HG03103 (cell line): ENCODE measurements at regions not wholly inside any gene's neighbourhood (a gene's known extent, or its start where the extent isn't known, plus 50 kb on each side); places are given as distances from the start of the nearest gene placed in this dataset.

ENCODE experiments used
- ATAC-seq: cut with Tn5 transposase; IDR thresholded peaks from one replicate; pipeline ENCODE4 v1.9.1; 2021; ENCODE audit warnings: low read depth; ENCODE audit not compliant: unreplicated experiment

DNA sequence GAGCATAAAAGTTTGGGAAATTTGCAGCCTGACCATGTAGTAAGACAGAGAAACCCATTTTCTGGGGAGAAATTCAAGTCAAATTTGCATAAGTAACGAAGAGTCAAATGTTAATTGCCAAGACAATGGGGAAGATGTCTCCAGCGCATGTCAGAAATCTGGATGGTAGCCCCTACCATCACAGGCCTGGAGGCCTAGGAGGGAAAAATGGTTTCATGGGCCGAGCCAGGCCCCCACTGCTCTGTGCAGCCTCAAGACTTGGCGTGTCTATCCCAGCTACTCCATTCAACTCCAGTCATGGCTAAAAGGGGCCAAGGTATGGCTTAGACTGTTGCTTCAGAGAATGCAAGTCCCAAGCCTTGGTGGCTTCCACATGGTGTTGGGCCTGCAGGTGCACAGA, 269.8 kb downstream of the RFC3 start:
- no peak for ATAC-seq

DNA sequence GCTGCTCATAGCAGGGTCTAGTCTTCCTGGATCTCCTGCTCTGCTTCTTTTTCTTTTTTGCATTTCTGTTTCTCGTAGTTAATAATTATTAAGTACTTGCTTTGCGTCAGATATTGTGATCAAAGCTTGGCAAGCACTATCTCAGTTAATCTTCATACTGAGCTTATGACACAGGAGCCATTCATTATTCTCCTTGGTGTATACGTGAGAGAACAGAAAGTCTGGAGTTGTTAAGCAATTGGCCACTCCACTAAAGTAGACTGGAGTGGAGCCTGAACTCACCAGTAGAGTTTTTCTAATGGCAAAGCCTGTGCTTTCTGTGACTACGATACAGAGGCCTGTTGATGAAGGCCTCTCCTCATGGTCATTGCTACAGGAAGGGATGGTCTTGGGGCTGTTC, 285.9 kb downstream of the RFC3 start:
- no peak for ATAC-seq

- no peak for ATAC-seq
Measured at GRCh38 chr13:34104853-34105252, 286.9 kb downstream of the RFC3 start.

DNA sequence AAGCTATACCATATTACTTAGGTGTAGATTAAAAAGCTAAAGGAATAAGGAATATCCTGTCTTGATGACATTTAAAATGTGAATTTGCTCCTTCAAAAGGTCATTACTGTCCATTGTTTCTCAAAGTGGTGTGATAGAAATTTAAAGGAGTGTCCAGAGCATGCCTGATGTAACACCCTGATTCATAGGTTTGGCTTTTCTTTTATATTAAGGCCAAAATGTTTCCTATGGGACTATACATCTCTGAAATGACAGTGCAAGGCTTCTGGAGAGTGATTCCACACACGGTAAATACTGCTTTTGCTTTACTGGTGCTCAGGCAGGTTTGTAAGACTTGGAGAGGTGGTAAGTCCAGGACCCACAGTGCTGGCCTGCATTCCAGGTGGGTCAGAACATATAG, 289.9 kb downstream of the RFC3 start:
- no peak for ATAC-seq

- no peak for ATAC-seq
Measured at GRCh38 chr13:34108410-34108809, 290.5 kb downstream of the RFC3 start.

DNA sequence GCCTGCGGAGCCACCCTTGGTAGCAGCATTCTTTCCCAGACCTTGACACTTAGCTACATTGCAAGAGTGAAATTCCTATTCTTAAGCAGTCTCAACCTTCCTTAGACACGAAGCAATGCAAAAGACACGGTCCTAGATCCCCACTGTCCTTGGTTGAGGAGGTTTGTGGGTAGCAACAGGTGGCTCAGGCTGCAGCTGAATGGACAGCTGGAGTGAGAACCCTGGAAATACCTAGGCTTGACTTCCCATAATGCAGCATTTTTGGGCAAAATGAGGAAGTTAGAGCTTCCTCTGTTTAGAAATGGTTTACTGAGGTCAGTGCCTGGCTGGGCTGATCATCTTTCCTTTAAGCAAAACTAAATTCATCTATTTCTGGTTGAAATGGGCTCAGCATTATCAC, 296.6 kb downstream of the RFC3 start:
- no peak for ATAC-seq

- ATAC-seq, result no peak
Measured at GRCh38 chr13:34116651-34117050, 298.7 kb downstream of the RFC3 start.

DNA sequence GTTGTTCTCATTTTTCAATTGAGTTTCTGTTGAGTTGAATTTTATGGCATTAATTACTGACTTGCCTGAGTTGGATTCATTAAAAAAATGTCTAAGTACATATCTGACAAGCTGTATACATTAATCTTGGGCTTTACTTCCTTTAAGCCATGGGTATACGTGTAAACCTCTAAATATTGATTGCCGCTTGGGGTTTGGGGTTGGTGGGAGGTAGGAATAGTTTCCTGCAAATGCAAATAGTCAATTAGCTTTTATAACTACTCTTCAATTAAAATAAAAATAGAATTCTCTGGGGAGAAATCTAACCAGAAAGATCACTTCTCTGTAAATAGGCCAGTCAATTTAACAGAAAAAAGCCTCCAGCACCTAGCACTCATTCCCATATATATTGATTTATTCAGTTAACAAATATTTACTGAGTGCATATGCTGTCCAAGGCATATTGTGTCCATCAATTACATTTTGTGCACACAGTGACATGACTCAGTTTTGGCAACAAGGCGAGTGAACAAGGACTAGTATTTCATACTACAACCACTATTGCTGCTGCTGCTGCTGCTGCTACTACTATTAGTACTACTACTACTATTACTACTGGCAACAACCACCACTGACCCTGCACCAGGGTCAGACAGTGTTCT, 306.8 kb downstream of the RFC3 start:
- ATAC-seq, result no peak

DNA sequence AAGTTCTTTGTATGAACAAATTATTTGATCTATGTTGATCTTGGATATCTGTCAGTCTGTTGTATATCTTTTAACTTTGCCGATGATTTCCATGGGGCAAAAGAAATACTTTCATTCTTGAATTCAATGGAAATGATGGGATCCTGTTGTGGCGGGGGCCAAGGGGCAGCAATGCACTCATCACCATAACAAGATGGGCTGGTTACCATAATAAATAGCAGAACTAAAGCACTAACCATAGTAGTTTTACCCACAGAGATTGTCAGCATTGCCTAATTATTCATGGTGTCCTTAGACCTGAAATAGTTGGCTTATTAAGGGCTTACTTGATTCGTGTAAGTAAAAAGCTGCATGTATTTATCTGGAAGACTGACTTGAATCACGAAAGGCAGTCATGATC, 309.6 kb downstream of the RFC3 start:
- no peak for ATAC-seq

- no peak for ATAC-seq
Measured at GRCh38 chr13:34128661-34129060, 310.7 kb downstream of the RFC3 start.

DNA sequence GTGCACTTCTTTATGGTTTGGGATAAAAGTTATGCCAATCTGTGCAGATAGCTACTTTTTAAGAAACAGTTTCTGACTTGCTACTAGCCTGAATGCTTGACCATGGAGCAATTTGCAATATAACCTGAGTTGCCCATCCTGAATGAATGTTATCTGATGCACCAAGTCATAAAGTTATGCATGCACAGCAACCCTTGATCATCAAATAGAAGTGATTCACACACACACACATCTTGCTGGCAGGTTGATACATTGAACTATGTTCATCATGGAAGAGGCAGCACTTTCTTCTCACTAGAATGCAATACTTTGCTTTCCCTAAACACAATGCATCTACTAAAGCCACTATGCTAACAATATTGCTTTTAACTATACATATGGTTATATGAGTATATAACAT, 311.5 kb downstream of the RFC3 start:
- no peak for ATAC-seq

DNA sequence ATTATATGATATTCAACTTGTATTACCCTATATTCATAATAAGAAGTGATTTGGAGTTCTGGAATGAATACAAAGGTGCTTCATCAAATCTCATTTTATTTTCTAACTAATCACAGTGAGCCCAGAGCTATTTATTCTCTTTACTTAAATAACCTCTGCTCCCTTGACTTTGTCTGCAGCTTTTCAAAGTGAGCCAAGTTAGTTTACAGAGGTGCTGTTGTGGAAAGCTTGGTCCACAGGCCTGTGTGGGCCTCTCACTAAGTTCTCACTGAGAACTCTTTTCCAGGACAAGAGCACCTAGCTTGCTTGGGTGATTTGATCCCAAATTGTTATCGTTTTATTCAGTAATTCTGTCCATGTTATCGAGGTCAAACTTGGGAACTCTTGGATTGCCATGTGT, 319.3 kb downstream of the RFC3 start:
- ATAC-seq, result no peak

GRCh38 chr13:34139660-34140227, 321.8 kb downstream of the RFC3 start:
- ATAC-seq, result no peak

DNA sequence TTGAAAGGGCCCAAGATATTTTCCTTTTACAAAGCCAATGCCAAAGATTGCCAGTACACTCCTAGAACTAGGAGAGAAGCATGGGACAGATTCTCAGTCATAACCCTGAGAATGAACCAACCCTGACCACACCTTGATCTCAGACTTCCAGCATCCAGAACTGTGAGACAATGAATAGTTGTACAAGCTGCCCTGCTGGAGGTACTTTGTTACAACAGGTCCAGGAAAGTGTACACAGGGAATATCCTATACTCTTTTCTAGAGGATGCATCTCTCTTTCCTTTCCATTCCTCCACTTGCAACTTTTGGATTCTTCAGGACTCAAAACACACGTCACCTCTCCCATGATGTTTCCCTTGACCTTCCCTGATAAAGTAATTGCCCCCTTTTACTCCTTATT, 325.7 kb downstream of the RFC3 start:
- ATAC-seq, result no peak

GRCh38 chr13:34144142-34144541, 326.2 kb downstream of the RFC3 start:
- ATAC-seq, result no peak

GRCh38 chr13:34145061-34145460, 327.1 kb downstream of the RFC3 start:
- no peak for ATAC-seq

DNA sequence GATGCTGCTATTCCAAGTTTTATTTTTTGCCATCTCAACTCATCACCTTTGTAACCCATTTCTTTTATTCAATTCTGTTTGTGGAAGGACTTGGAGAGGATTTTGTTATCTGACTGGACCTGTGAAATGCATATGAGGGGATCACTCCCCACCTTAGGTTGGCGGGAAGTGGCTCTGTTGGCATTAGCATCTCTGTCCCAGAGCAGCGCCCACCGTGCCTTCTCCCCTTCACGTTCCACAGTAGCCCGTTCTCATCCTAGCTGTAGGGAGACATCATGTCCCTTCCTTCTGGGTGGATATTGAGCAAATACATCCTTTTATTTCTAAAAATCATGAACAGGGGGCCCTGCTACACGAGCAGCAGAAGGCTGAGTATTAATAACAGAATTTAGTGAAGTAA, 330.4 kb downstream of the RFC3 start:
- no peak for ATAC-seq

- ATAC-seq, result no peak
Measured at GRCh38 chr13:34151885-34152284, 333.9 kb downstream of the RFC3 start.

DNA sequence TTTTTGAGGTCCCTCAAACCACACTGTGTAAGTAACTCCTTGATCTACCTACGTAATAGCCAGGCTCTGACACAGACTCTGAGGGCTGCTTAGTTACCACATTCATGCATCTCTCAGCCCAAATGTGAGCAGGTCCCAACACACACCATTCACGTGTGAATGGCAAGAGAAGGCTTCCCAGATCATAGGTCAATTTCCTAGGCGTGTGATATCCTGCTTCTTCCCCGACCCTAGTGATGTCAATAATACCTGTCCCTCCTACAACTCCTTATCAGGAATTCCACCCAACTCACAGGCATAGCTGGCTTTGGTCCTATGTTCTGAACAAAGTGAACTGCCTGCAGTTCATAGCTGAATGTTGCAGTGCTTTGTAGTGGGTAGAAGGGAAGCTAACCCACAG, 334.5 kb downstream of the RFC3 start:
- no peak for ATAC-seq

- no peak for ATAC-seq
Measured at GRCh38 chr13:34152996-34153395, 335.0 kb downstream of the RFC3 start.

- no peak for ATAC-seq
Measured at GRCh38 chr13:34153428-34154180, 335.7 kb downstream of the RFC3 start.

DNA sequence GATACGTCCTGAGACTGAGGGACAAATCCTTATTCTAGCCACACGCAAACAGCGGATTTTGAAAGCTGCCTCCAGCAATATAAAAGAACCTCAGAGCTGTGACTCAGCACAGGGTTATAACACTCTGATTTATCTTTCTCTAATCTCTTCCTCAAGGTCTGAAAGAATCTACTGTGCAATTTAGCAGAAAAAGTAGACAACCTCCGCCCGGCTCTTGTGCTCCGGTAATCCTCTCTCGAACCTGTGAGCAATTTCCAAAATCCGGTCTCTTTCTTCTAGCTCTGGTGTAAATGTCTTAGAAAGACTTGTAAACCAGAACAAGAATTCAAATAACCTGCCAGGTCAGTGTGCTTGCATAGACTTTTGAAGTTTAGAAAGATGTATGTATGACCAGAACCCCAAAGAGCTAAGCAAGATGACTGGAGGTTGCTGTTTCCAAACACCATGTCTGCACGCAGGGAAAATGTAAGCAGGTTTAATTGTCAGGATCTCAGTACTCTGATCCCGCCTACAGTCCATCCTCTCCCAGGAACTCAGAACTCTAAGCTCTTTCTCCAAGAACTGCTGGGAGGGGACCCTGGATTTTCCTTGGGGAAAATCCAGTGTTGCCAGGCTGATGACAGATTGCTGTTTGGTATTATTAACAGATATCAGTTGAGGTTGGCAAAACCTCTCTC, 338.1 kb downstream of the RFC3 start:
- ATAC-seq, result no peak
